HG03354 (cell line): ENCODE measurements at regions not wholly inside any gene's neighbourhood (a gene's known extent, or its start where the extent isn't known, plus 50 kb on each side); places are given as distances from the start of the nearest gene placed in this dataset.
"Not testable (repeated sequence)": the region's sequence is repeated elsewhere in the genome, so short reads cannot be mapped to it uniquely, and the experiment has no call there.

Experiments
- ATAC-seq: cut with Tn5 transposase; IDR thresholded peaks from one replicate; pipeline ENCODE4 v1.9.1; 2021; ENCODE audit warnings: mild to moderate bottlenecking; ENCODE audit not compliant: unreplicated experiment, poor library complexity, severe bottlenecking

- ATAC-seq, result no peak
These were observed 104.8 kb downstream of the GJA1 start for GRCh38 chr6:121540210-121540609.

- no peak for ATAC-seq
These were observed 109.2 kb downstream of the GJA1 start for GRCh38 chr6:121544691-121545090.

- no peak for ATAC-seq
These were observed 112.7 kb downstream of the GJA1 start for GRCh38 chr6:121548131-121548530.

GRCh38 chr6:121549736-121550135 lies 114.3 kb downstream of the GJA1 start:
- no peak for ATAC-seq

- no peak for ATAC-seq
These were observed 115.1 kb downstream of the GJA1 start for GRCh38 chr6:121550491-121551010.

GRCh38 chr6:121555201-121555600 lies 119.8 kb downstream of the GJA1 start:
- no peak for ATAC-seq

- not testable (repeated sequence) for ATAC-seq
These were observed 120.7 kb downstream of the GJA1 start for GRCh38 chr6:121556149-121556548.

- no peak for ATAC-seq
These were observed 121.9 kb downstream of the GJA1 start for GRCh38 chr6:121557146-121557940.

- no peak for ATAC-seq
These were observed 124.3 kb downstream of the GJA1 start for GRCh38 chr6:121559611-121560269.

- ATAC-seq, result no peak
These were observed 125.0 kb downstream of the GJA1 start for GRCh38 chr6:121560476-121560875.

GRCh38 chr6:121563286-121563685 lies 127.8 kb downstream of the GJA1 start:
- ATAC-seq, result no peak

- not testable (repeated sequence) for ATAC-seq
These were observed 129.1 kb downstream of the GJA1 start for GRCh38 chr6:121564529-121564928.

GRCh38 chr6:121571455-121571854 lies 136.0 kb downstream of the GJA1 start:
- ATAC-seq, result no peak

GRCh38 chr6:121573481-121573880 lies 138.0 kb downstream of the GJA1 start:
- no peak for ATAC-seq

GRCh38 chr6:121578216-121578615 lies 142.8 kb downstream of the GJA1 start:
- no peak for ATAC-seq

GRCh38 chr6:121579478-121579877 lies 144.0 kb downstream of the GJA1 start:
- ATAC-seq, result no peak

GRCh38 chr6:121581327-121581726 lies 145.9 kb downstream of the GJA1 start:
- ATAC-seq, result no peak

- ATAC-seq, result no peak
These were observed 146.8 kb downstream of the GJA1 start for GRCh38 chr6:121582262-121582661.

GRCh38 chr6:121584586-121585369 lies 149.3 kb downstream of the GJA1 start:
- ATAC-seq, result no peak

GRCh38 chr6:121590438-121590837 lies 155.0 kb downstream of the GJA1 start:
- no peak for ATAC-seq
